GM21526 (cell line): ENCODE measurements at regions not wholly inside any gene's neighbourhood (a gene's known extent, or its start where the extent isn't known, plus 50 kb on each side); places are given as distances from the start of the nearest gene placed in this dataset.

ENCODE experiments used
- ATAC-seq: cut with Tn5 transposase; IDR thresholded peaks from one replicate; pipeline ENCODE4 v1.9.1; 2021; ENCODE audit warnings: moderate library complexity; ENCODE audit not compliant: unreplicated experiment, low FRiP score

DNA sequence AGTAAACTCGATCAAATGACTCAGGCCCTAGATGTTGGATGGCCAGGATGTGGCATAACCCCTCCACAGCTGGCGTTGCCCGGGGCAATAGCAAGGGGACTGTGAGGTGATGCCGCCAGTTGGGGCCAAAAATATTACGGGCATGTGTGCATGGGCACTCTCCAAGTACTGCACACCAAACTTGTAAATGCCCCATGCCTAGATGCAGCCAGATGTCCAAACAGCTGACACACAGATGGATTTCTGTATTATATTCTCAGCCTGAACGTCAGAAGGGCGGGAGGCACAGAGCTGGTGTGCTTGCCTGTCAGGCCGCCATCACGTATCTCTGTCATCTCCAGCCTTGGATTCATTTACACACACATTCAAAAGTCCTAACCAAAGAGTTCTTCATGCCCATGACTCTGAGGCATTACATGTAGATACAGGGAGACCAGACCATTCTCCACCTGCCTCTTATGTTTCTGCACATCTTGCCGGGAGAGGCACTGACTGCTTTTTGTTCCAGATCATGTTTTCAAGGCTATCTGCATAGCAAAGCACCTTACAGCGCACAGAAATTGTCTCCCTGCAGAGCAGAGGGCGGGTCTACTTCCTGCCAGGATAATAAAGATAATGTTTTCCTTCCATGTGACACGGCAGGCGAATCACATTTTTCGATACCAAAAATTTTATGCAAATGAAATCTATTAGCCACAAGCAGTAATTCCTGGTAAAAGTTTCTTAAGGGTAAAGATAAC is 200.9 kb upstream of the ADAMTS16 start:
- ATAC-seq: no peak

DNA sequence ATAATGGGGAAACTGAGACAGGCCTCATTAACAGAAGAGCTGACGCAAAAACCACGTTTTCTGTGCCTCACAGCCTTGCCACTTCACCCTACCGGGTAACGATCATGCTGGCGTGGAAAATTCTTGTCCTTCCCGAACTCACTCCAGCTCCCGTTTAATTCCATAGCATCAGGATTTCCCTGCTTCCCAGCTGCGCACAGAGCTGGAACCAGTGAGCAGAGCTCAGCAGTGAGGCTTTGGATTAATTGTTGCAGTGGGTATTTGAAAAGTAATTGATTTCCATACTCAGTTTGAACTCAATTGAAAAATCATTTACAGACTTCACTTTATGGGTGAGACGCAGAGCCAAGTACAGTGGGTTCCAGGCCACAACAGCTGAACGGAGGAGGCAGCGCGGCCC is 199.0 kb upstream of the ADAMTS16 start:
- ATAC-seq: no peak

DNA sequence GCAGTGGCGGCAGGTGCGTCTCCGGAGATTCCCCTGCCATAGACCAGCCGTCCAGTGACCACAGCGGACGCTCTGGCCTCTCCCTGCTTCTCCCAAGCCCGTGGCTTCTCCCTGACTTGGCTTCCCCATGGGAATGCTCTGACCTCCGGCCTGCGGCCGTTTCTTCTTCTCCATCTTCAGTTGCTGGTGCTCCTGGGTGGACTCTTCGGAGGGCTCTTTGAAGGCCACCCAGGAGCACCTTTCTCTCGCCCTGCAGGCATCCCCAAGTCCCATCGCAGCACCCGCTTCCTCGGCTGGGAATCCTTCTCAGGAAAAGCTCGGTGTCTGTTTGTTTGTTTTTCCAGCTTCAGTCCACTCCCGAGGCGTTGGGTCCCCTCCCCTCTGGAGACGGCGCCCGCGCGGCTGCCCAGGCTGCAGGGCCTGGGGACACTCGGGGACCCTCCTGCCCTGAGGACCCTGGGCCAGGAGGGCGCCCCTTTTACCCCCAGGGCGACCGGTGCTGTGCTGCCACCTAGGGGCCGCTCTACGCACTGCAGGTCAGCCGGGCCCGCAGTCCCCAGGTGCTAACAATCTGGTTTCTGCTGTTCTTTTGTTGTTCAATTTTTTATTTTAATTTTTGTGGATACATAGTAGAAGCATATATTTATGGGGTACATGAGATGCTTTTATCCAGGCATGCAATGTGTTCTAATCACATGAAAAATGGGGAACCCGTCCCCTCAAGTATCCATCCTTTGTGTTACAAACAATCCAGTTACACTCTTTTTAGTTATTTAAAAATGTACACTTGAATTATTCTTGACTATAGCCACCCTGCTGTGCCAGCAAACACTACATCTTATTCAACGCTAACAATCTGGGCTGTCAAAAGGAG is 197.9 kb upstream of the ADAMTS16 start:
- no peak for ATAC-seq

DNA sequence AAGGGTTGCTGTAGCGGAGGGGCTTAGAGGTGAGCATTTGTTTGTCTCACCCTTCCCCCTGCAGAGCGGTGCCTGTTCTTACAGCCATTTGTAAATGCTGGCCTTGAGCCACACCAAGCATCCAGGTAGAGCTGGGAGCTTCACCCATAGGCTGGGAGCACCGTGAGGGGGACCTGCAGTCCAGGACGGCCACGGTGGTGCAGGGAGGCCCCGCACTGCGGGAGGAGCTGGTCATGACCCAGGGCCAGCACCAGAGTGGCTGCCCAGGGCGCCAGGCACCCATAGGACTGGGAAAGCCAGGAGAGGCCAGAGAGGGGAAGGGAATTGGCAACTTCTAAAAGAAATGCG is 197.3 kb upstream of the ADAMTS16 start:
- no peak for ATAC-seq

DNA sequence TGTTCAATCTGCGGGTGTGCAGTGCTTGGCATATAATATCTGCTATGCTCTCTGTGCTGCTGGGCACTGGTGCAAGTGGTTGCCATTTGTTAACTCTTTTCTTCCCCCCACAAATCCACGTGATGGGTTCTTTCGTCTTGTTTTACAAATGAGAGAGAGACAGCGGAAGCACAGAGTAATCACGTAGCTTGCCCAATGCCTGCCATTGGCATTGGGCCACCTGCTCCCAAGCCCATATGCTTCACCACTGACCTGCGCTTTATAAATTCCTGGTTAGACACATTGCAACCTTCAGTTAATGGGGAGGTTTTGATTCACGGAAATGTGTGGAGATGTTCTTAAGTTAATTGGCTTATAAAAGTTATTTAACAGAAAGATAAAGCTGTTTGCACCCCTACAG is 194.8 kb upstream of the ADAMTS16 start:
- no peak for ATAC-seq

DNA sequence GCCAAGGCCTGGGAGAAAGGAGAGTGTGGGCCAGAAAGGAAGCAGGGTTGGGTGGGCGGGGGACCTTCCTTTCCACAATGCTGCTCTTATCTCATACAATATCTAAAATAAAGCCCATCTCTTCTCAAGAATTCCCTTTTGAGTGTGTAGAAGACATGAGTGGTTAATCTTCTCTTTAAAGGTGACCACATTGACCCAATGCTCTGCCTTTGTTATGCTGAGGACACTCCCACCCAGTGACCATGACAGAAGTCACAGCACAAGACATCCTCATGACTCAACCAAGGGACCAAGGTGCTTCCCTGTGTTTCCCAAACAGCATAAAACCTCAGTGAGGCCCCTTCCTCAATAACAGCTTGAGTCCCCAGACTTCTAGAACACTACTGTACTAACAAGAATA is 193.0 kb upstream of the ADAMTS16 start:
- no peak for ATAC-seq

DNA sequence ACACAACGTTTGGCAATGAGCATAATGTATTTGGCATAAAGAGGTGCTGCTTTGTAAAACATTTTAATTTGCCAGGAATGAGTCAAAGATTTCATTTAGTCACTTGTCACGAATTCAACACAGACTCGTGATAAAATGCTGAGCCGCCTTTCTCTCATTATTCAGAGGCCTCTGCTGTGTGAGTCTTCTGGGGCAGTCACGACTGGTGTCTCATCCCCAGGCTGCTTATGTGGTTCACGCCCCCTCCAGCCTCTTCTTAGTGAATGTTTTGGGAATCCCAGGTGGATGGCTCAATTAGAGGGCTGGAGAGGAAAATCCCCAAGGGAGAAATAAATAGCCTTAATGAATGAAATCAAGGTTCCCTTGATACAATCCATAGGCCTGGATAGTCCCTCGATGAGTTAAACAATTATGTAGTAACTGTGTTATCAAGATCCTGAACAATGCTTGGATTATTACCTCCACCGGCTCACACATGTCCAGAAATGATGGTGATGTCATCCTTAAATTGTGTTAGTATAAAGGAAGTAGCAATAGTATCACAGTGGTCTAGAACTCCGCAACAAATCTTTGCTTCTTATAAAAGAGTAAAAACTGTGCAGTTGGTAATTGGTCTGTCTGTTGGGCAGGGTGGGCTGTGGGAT is 192.1 kb upstream of the ADAMTS16 start:
- no peak for ATAC-seq

DNA sequence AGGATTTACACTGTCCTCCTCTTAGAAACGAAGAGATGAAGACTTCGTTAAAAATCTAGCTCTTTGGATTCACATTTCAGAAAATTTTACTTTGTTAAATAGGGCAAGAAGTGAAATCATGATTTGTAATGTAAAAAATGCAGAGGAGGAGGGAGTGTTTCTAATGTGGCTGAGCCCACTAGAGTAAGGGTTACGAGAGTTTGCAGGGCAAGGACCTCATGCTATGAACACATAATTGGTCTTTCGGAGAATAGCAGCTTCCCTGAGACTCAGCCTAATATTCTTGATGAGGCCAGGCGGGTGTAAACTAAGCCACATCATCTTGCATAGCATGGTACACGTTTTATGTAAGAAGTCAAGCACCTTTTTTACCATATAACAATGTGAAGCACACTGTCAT is 191.0 kb upstream of the ADAMTS16 start:
- ATAC-seq: no peak

DNA sequence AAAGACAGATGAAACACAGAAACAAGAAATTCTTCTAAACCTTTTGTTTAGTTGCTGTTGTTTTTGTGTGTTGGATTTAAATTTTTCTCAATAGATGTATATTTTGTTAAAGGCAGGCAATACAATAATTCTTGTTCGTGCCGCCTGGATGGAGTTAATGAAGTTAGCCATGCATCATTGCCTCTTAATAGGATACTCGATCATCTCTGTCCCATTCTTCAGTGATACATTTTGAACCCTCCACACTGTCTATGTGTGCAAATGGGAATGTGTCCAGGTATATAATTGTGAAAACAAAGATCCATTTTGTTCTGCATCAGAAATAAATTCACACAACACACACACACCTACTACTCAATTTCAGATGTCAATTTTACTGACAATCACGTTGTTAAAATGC is 186.6 kb upstream of the ADAMTS16 start:
- no peak for ATAC-seq

DNA sequence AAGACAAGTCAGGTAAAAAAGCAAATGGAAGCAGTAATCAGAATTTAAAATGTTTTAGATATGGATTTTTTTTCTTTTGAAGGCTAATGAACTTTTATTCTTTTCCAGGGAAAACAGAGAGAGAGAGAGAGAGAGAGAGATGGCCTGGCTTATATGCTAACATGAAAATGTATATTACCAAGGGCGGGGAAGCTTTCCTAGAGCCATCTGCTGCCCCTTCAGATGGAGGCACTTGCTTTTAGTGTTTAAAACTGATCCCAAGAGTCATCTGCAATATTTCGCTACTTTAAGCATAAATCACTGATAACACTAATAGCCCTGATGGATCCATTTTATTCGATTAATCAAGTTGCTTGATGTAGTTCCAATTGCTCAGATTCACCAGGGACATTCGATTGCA is 186.1 kb upstream of the ADAMTS16 start:
- no peak for ATAC-seq

DNA sequence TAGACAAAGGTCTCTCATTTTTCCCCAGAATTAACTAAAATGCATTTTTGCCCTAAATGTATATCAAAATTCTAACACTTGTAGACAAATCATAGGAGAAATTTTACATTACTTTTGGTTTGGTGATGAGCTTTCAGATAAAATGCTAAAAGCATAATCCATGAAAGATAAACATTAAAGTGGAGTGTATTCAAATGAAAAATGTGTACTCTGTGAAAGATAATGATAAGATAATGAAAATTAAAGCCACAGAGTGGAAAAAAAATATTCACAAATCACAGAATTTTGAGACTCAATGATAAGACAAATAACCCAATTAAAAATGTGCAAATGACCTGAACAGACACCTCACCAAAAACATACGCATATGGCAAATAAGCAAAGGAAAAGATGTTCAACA is 176.9 kb upstream of the ADAMTS16 start:
- no peak for ATAC-seq

DNA sequence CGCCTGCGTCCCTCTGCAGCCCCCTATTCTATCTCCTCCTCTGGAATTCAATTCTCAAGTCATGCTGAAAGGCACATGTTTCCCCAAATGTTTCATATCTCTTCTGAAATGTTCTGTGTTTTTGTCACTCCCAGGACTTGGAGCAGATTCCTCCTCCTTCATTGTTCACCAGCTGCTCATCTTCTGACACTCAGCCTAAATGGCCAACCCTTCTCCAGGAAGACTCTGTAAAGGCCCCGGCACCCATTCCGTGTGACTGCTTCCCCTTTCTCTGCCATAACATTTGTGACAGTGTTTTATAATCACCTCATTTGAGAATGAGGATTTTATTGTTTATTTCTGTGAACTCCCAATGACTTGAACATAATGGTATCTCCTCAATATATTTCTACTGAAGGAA is 170.8 kb upstream of the ADAMTS16 start:
- ATAC-seq: no peak

DNA sequence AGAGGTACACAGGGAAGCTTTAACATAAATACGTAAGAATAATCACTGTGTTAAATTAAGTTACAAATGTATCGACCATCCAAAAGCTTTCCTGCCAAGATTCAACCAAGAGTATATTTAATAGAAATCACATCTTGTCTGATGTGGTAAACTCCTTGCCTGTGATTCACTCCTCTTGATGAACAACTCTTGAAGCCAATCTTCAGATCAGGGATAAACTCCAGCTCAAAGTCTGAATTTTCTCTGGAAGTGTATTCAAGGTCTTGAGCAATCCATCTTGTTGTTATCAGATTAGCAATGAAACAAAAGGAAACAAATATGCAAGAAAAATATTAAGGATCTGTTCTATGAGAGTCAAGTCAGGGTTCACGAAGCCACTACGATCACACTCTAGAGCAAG is 170.0 kb upstream of the ADAMTS16 start:
- ATAC-seq: no peak

DNA sequence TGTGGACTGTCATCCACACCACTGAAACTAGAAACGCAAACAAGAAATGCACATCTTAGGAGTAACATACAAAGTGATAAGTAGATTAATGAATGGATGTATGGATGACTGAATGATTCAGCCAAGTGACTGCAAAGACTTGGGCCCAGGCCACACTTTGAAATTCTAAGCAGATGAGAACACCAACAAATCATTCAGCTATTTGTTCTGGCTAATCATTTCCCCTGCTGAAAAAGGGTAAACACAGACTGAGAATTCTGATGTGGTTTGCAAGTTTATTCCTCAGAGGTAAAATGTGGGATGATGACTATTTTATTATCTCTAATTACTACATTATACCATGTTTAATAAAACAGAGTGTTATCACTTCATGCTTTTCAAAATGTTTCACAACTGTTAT is 163.2 kb upstream of the ADAMTS16 start:
- ATAC-seq: no peak

DNA sequence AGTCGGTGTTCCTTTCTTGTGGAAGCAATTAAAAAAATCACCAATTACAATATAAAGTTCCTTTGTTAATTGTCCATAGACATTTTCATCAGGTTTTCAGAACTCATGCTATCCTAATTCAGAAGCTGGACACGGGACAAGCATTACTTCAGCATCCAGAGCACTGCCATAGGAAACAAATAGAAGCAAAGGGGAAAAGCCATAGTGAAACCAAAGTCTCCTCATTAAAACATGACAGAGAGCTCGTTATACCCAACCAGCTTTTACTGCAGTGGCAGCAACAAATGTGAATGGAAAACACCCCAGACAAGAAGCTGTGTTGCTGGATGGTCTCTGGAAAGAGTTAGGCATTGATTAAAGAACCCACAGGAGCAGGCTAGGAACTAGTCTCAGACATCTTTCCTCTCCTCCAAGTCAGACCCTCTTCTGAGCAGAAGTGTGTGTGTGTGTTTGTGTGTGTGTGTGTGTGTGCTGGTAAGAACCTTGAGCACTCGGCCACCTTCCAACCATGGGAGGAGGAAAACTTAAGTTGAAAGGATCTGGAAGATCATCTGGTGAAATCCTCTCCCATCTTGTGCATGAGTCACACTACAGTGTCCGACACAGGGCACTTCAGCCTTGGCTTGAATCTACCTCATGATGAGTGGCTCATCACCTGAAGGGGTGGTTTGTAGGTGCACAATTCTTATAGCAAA is 162.6 kb upstream of the ADAMTS16 start:
- ATAC-seq: no peak

DNA sequence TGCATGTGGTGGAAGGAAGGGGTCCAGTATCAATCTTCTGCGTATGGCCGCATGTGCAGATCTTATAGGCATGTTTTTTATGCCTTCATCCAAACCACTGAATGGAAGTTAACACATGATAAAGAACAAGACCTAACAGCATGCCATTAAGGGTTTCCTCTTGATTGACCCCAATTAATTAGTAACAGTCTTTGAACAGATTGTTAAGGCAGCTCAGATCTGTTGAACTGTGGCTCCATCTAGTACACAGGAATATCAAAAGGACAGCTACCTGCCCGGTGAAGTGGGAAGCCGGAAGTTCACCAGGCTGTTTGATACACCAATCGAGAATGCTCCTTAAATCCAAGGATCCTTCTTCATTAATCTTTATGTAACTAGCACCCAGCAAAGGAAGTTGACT is 159.9 kb upstream of the ADAMTS16 start:
- ATAC-seq: no peak

DNA sequence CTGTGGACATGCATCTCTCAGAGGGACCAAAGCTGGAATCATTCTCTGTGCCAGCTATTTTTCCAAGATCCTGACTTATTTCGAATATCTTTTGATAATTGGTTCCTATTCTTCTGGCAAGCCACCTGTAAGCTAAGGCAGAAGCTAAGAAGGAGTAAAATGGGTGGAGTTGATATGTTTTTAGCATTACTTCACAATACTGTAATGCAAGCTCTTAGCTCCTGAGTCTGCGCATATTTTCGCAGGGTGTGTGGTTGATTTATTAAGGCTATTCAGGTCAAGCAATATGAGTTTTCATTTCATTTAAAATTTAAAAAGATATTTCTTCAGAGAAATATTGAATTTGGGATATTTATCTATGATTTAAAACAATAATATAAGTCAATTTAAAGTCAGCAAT is 158.5 kb upstream of the ADAMTS16 start:
- no peak for ATAC-seq

DNA sequence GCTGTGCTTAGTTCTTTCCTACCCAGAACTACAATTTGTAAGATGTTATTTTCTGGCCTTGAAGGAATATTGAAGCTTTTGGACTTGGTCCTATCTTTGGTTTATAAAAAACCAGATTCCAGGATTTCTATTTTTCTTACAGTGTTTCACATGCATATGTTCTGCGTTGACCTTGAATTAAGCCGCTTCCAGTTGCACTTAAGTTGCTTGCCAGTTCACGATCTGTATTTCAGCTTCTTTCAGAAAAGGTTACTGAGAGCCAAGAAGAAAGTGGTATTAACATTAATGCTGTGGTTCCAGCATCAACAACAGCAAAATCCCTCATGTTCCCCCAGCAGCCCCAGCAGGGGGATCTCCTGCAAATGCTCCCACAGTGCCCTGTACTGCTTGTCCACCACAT is 156.4 kb upstream of the ADAMTS16 start:
- no peak for ATAC-seq

DNA sequence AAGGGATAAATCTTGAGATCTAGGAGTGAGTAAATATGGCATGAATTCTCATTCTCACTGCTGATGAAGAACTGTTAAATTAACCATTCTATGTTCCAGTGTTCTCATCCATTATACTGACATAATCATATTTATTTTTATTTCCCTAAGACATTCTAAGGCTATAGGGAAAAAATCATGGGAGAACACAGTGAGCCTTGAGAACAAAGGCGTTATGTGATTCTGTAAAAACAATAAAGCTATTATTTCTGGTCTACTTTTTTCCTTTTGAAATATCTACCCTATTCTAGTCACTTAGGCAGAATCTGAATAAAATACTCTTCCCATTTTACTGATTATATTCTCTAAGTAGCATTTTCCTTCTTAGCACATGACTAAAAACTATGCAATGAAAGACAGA is 155.7 kb upstream of the ADAMTS16 start:
- no peak for ATAC-seq

DNA sequence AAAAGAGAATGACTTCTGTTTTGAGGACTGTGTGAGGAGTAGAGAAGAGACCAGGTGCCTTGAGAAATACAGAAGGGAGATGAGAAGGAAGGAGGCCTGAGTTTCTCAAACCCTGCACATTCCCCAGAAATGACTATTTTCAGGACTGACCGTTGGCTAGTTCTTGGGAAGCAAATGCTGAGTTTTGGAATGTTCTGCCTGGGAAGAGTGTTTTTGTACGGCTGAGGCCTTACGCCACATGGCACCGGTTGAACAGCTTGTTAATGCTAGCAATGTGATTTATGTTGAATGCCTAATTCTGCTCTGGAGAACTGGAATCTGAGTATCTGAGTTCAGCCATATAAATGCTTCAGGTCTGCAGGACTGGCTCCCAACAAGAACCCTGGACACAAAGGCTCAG is 152.7 kb upstream of the ADAMTS16 start:
- no peak for ATAC-seq

DNA sequence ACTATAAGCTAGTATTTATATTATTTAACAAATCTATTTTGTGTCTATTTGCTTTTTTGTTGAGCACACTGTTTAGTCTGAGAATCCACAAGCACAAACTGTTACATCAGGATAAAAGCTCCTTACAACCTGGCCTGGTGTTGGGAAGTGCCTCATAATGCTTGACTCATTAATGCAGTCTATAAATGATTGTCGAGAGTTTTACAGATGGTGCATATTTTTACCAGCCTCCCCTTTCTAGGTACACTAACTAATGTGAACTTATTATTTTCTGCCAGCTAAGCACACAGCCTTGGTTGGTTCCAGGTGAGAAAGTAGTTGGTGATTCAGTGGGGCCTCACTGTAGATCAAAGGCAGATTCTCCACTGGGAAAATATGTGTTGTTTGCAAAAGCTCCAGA is 151.0 kb upstream of the ADAMTS16 start:
- ATAC-seq: no peak
